ENCODE measurements at regions not wholly inside any gene's neighbourhood (a gene's known extent, or its start where the extent isn't known, plus 50 kb on each side); places are given as distances from the start of the nearest gene placed in this dataset.
"Not testable (repeated sequence)": the region's sequence is repeated elsewhere in the genome, so short reads cannot be mapped to it uniquely, and the experiment has no call there.

GRCh38 chr12:107359382-107359781, 266.0 kb upstream of the CRY1 start:
- H3K4me3 ChIP-seq (ENCODE audit: low read depth, low read length): no peak overlapping the region
- no peak for DNase-seq (ENCODE audit: low read depth)

- H3K4me3 ChIP-seq (ENCODE audit: low read depth, low read length): no peak overlapping the region
- DNase-seq (ENCODE audit: low read depth): no peak
These were observed 266.7 kb upstream of the CRY1 start for GRCh38 chr12:107360033-107360432.

- H3K4me3 ChIP-seq (ENCODE audit: low read depth, low read length): no peak overlapping the region
- DNase-seq (ENCODE audit: low read depth): no peak
These were observed 267.1 kb upstream of the CRY1 start for GRCh38 chr12:107360482-107360881.

- no peak for DNase-seq (ENCODE audit: low read depth)
- no peak overlapping the region for H3K4me3 ChIP-seq (ENCODE audit: low read depth, low read length)
These were observed 268.6 kb upstream of the CRY1 start for GRCh38 chr12:107361970-107362369.

GRCh38 chr12:107362960-107363359, 269.6 kb upstream of the CRY1 start:
- DNase-seq (ENCODE audit: low read depth): no peak
- H3K4me3 ChIP-seq (ENCODE audit: low read depth, low read length): no peak overlapping the region

- H3K4me3 ChIP-seq (ENCODE audit: low read depth, low read length): no peak overlapping the region
- DNase-seq (ENCODE audit: low read depth): no peak
These were observed 271.6 kb upstream of the CRY1 start for GRCh38 chr12:107364875-107365518.

GRCh38 chr12:107365703-107366102, 272.4 kb upstream of the CRY1 start:
- H3K4me3 ChIP-seq (ENCODE audit: low read depth, low read length): no peak overlapping the region
- no peak for DNase-seq (ENCODE audit: low read depth)

- H3K4me3 ChIP-seq (ENCODE audit: low read depth, low read length): no peak overlapping the region
- no peak for DNase-seq (ENCODE audit: low read depth)
These were observed 273.0 kb upstream of the CRY1 start for GRCh38 chr12:107366322-107366721.

GRCh38 chr12:107368586-107368985, 275.2 kb upstream of the CRY1 start:
- no peak for DNase-seq (ENCODE audit: low read depth)
- no peak overlapping the region for H3K4me3 ChIP-seq (ENCODE audit: low read depth, low read length)

GRCh38 chr12:107369006-107369405, 275.7 kb upstream of the CRY1 start:
- H3K4me3 ChIP-seq (ENCODE audit: low read depth, low read length): no peak overlapping the region
- no peak for DNase-seq (ENCODE audit: low read depth)

- no peak for DNase-seq (ENCODE audit: low read depth)
These were observed 276.3 kb upstream of the CRY1 start for GRCh38 chr12:107369679-107370078.

GRCh38 chr12:107372229-107372658, 278.9 kb upstream of the CRY1 start:
- no peak overlapping the region for H3K4me3 ChIP-seq (ENCODE audit: low read depth, low read length)
- no peak for DNase-seq (ENCODE audit: low read depth)

More at GRCh38 chr12:107369679-107370078, 276.3 kb upstream of the CRY1 start:
- H3K4me3 ChIP-seq (ENCODE audit: low read depth, low read length): no peak overlapping the region

- no peak for DNase-seq (ENCODE audit: low read depth)
- H3K4me3 ChIP-seq (ENCODE audit: low read depth, low read length): no peak overlapping the region
These were observed 280.0 kb upstream of the CRY1 start for GRCh38 chr12:107373238-107373809.

GRCh38 chr12:107374161-107374840, 281.0 kb upstream of the CRY1 start:
- H3K4me3 ChIP-seq (ENCODE audit: low read depth, low read length): no peak overlapping the region
- DNase-seq (ENCODE audit: low read depth): no peak

- no peak overlapping the region for H3K4me3 ChIP-seq (ENCODE audit: low read depth, low read length)
- DNase-seq (ENCODE audit: low read depth): no peak
These were observed 281.9 kb upstream of the CRY1 start for GRCh38 chr12:107375231-107375630.

GRCh38 chr12:107377596-107378385, 284.4 kb upstream of the CRY1 start:
- DNase-seq (ENCODE audit: low read depth): no peak
- H3K4me3 ChIP-seq (ENCODE audit: low read depth, low read length): no peak overlapping the region

GRCh38 chr12:107378609-107379008, 285.3 kb upstream of the CRY1 start:
- DNase-seq (ENCODE audit: low read depth): no peak
- H3K4me3 ChIP-seq (ENCODE audit: low read depth, low read length): no peak overlapping the region

- not testable (repeated sequence) for H3K4me3 ChIP-seq (ENCODE audit: low read depth, low read length); DNase-seq (ENCODE audit: low read depth)
These were observed 285.9 kb upstream of the CRY1 start for GRCh38 chr12:107379142-107379851.

GRCh38 chr12:107379852-107380567, 286.7 kb upstream of the CRY1 start:
- no peak overlapping the region for H3K4me3 ChIP-seq (ENCODE audit: low read depth, low read length)
- DNase-seq (ENCODE audit: low read depth): no peak
